ENCODE measurements at regions not wholly inside any gene's neighbourhood (a gene's known extent, or its start where the extent isn't known, plus 50 kb on each side); places are given as distances from the start of the nearest gene placed in this dataset.

DNA sequence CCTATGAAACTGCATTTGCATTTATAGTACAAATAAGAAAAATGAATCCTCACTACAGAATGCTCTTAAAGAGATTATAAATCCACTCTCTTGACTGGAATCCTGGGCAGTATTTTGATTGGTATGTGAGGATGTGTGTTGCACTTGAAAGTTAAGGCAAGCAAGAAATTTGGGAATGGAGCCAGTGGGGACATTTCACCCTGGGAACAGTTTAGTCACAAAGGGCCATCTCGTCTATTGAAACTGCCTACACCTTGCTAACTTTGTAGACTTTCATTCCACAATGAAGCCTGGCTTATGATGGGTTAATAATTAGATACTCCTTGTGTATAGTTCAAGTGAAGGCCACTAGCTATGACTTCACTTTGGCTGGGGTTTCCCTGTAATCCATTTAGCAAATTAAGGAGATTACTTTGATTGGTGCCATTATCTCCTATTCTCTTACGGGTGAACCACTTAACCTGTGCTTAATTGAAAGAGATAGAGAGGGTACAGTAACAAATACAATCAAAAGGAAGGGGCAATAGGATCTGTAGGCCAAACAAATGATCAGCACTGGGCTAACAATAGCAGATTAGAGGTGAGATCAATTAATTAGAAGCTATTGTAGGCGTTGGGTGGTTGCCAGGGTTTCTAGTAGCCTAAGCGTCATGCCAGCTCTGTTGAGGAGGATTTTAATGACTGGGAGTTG, 146.9 kb upstream of the RARB start:
- no peak for TF ChIP-seq DACH1 (IDR thresholded peaks at IDR 0.05; ENCODE audit: partially characterized antibody)
- no peak for TF ChIP-seq KDM5B (IDR thresholded peaks at IDR 0.05; ENCODE audit: insufficient replicate concordance, low read depth, low read length)
- TF ChIP-seq PHF8 (IDR thresholded peaks at IDR 0.05; ENCODE audit: borderline replicate concordance, low read length) = no peak
- TF ChIP-seq, protein P1, sequence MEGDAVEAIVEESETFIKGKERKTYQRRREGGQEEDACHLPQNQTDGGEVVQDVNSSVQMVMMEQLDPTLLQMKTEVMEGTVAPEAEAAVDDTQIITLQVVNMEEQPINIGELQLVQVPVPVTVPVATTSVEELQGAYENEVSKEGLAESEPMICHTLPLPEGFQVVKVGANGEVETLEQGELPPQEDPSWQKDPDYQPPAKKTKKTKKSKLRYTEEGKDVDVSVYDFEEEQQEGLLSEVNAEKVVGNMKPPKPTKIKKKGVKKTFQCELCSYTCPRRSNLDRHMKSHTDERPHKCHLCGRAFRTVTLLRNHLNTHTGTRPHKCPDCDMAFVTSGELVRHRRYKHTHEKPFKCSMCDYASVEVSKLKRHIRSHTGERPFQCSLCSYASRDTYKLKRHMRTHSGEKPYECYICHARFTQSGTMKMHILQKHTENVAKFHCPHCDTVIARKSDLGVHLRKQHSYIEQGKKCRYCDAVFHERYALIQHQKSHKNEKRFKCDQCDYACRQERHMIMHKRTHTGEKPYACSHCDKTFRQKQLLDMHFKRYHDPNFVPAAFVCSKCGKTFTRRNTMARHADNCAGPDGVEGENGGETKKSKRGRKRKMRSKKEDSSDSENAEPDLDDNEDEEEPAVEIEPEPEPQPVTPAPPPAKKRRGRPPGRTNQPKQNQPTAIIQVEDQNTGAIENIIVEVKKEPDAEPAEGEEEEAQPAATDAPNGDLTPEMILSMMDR (IDR thresholded peaks at IDR 0.05 in 2 of 3, conservative IDR thresholded peaks at IDR 0.05 in 1 of 3; ENCODE audit: insufficient read depth in 2 of 3, low read depth in 1 of 3, low read length in 3 of 3) = no peak
- TF ChIP-seq SMAD4 (CRISPR knock-in tag; conservative IDR thresholded peaks at IDR 0.05) = no peak
- TF ChIP-seq, protein P2, sequence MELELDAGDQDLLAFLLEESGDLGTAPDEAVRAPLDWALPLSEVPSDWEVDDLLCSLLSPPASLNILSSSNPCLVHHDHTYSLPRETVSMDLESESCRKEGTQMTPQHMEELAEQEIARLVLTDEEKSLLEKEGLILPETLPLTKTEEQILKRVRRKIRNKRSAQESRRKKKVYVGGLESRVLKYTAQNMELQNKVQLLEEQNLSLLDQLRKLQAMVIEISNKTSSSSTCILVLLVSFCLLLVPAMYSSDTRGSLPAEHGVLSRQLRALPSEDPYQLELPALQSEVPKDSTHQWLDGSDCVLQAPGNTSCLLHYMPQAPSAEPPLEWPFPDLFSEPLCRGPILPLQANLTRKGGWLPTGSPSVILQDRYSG (tag; conservative IDR thresholded peaks at IDR 0.05; ENCODE audit: low read depth) = no peak
- TF ChIP-seq POLR2A (conservative IDR thresholded peaks at IDR 0.05) = no peak
- no peak for TF ChIP-seq BCL6 (CRISPR knock-in tag; IDR thresholded peaks at IDR 0.05)
- no peak for TF ChIP-seq ZBED1 (IDR thresholded peaks at IDR 0.05)
- TF ChIP-seq, protein P3, sequence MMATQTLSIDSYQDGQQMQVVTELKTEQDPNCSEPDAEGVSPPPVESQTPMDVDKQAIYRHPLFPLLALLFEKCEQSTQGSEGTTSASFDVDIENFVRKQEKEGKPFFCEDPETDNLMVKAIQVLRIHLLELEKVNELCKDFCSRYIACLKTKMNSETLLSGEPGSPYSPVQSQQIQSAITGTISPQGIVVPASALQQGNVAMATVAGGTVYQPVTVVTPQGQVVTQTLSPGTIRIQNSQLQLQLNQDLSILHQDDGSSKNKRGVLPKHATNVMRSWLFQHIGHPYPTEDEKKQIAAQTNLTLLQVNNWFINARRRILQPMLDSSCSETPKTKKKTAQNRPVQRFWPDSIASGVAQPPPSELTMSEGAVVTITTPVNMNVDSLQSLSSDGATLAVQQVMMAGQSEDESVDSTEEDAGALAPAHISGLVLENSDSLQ (IDR thresholded peaks at IDR 0.05) = no peak

Measured in K562 (cell line).